Stimulated activated CD4-positive, alpha-beta T cell treated with anti-CD3 and anti-CD28 coated beads, Interleukin-4, amount 100 ng/mL, for 4 hours (primary cell): ENCODE measurements at regions not wholly inside any gene's neighbourhood (a gene's known extent, or its start where the extent isn't known, plus 50 kb on each side); places are given as distances from the start of the nearest gene placed in this dataset.

ENCODE experiments used
- DNase-seq, 2 experiments: peaks; one replicate each; pipeline ENCODE4 v3.0.0-alpha.2; 2020

DNA sequence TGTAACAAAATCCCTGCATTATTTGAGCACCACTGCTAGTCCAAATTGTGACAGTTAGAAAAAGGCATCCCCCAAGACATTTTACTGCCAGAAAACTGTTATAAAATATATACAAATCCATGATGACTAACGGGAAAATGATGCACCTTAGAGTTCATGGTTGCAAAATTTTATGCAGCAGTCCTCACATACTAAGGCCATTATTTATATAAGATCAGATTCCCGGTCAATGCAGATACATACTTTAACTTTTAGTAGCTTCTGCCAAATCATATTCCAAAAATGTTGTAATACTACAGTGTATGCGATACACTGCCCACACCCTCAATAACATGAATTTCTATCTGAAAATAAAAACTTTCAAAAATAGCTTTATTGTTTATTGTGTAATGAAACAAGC is 239.9 kb upstream of the ZNF32 start:
- DNase-seq: no peak

DNA sequence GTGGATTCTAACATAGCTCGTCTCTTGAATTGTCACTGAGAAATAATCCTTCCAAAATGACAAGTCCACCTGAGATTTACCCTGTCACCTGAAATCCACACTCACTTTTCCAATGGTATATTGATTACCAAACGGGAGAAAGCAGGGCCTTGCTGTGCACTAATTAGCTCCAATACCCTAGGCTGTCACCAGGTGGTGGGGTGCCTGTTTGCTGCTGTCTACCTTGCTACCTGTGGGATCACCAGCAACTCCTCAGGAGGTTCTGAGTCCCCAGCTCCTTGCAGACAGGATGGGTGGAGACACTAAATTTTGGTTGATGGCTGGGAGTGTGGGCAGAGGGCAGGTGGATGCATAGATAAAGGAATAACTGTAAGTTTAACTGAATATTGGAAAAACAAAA is 237.2 kb upstream of the ZNF32 start:
- no peak for DNase-seq

DNA sequence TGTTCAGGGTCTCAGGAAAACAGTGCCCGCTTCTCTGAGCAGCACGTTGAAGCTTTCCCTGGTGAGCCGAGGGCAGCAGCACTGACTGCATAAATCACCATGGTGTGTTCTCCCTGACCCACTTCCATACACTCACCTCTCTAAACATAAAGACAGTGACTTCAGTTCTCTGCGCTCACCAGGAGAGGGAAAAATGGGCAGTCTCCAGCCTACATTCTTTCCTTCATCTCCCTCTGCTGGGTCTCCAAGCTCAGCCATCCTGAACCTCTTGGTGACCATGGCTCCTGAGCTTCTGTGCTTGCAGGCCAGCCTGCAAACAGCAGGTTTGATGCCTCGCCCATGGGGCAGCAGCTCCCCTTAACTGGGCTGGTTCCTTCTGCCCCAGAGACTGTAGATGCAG is 236.6 kb upstream of the ZNF32 start:
- no peak for DNase-seq

DNA sequence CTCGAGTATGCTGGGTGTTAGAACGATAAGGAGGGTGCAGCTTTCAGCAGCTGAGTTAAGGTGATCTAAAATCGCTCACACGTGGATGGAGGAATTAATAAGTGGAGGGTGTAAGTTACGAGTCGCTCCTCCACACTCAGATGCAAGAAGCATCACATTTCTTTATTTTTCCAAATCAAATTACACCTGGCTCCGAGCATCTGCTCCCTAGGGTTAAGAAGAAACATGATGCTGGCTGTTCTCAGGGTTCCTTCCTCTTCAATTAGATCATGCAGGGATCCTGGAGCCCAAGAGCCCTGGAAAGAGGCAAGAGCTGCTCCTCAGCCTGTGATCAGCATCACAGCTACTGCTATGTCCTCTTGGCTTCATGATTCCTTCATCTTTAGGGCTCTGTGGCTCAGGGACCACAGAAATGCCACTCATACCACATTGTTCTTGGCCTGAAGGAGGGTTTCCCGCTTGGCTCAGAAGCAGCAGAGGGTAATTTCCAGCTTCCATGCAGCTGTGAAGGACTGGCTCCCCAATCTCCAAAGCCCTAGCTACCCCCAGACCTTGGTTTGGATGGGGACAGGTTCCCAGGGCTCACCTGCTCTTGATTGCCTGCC is 235.9 kb upstream of the ZNF32 start:
- DNase-seq: no peak

DNA sequence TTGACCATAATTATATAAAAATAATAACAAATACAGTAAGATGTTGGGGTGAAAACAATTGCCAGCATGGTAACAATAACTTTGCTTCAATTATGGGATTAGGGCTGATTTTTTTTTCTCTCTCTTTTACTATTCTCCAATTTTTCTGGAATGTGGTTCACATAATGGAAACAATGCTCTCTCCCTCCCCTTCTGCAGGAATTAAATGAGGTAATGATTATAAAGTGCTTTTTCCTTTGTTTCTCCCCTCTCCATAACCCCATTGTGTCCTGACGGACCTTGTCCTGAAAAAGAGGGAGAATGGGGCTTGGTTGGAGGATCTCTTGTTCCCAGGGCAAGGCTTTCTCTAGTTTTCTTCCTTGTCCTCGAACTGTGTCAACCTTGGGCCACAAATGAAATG is 234.0 kb upstream of the ZNF32 start:
- no peak for DNase-seq

DNA sequence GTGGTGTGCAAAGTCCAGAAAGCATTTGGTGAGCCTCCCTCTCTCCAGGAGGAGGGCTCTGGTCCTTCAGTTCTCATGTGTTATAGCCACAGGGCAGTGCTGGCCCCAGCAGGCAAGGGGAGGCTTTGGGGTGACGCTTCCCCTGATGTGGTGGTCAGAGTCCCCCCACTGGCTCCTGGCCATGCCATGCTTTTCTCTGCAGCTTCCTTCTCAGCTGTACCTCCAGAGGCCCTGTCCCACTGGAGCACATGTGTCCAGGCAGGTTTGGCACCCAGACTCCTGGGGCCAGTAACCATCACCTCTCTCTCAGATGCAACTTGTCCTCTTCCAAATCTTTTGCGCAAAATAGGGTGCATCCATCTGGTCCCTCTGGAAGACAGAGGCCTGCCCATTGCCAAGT is 233.0 kb upstream of the ZNF32 start:
- DNase-seq: no peak

DNA sequence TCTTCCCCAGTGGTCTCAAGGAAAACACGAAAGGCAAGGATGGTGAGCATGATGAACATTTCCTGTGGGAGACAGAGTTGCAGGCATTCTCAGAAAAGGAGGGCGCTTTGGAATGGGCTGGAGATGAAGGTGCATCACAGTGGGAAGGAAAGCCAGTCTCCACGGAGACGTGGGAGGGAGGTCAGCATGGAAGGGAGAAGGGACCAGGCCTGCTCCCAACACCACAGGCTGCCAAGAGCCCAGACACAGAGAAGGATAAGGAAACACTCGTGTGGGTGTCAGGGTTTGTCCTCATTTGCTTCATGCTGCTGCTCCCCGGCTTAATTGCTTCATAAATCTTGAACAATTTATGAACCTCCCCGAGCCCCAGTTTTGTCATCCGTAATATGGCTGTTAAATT is 231.5 kb upstream of the ZNF32 start:
- DNase-seq: no peak

DNA sequence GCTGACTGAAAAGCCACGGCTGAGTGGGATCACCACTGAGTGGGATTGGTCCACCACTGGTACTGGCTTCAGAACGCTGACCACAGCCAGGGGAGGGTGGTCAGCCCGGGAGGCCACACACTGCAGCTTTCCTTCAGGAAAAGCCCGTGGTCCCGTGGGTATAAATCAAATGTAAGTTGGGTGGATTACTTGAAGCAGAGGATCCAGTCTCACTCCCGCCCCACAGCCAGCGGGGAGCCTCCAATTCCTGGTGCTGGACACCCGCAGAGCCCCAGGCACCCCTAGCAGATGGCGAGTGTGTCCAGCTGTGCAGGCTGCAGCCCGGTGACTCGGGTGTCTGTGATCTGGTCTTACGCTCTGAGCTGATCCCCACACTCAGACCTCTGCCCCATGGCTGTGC is 231.1 kb upstream of the ZNF32 start:
- DNase-seq: no peak

DNA sequence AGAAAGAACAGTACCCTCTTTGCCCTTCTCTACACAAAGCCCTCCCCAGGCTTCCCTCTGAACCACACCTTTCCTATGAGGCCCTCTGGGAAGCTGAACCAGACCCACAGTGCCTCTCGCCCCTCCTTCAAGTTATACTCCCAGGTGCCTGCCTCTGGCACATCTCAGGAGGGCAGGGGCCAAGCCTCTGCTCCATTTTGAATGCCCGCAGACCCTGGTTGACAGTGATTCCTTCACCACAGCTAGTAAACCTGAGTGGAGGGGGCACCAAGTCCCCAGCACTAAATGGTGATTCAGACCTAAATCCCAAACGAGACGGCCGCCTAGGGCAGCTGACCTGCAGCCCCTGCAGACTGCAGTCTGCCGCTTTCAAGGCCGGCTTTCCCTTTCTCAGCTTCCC is 230.5 kb upstream of the ZNF32 start:
- DNase-seq: no peak

DNA sequence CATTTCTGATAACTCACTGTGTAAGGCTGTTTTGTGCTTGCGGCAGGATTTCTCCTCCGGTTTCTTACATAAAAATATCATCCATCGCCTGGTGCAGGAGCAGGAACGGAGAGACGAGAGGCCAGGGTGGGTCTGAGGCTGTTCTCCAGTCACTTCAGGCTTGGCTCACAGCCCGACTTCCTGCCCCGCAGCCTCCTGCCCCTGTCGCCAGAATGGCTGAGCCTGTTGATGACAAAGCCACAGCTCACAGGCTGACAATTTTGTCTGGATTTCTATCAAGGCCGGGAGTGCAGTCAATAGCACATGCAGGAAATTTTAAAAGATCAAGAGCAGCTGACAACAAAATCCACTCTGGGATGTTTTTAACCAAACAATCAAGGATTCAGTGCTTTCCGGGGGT is 229.7 kb upstream of the ZNF32 start:
- no peak for DNase-seq

DNA sequence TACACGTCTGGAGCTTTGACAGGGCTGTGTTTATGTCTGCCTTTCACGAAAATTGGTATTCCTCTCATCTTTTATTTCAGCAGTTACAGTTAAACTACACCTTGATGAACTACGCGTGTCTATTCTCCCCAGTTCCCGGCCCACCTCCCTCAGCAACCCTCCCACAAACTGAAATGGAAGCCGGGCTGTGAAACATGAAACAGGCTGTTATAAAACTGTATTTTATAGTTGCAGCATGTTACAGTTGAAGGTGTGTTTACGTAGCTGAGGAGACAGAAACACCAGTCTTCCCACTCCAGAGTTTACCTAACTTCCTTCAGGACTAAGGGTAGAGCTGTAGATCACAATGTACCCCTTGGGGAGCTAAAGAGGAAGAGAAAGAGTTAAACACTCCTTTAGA is 228.3 kb upstream of the ZNF32 start:
- DNase-seq: no peak

DNA sequence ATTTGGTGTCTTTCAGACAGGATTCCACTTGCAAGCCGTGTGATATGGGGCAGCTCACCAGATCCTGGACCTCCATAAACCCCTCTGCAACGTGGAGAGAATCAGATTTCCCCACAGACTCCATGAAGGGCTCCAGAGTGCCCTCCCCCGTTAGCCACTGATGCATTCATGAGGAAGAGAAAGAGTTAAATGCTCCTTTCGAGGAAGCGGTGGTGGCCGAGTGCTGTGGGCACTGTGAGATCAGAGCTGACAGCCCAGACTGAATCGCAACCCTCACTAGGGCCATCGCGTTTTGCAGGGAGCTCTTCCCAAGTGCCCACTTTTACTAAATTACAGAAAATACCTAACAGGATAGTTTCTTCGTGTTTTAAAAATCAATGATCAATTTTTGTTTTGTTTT is 226.3 kb upstream of the ZNF32 start:
- DNase-seq: no peak

DNA sequence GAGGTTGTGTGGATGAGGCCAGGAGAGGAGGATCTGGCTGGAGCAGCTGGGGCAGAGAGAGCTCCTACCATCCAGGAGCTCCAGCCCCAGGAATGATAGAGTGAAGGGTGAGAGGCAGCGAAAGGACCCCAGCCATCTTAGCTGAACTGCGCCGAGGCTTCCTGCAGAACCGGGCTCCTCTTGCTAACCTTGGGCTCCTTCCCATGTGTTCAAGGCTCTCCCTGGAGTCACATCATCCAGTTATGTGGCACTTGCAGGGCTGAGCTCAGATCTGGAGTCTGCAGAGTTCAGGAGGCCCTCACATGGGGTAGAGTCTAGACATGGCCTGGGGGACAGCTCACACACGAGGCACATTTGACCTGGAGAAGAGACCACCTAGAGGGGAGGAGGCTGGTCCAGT is 225.0 kb upstream of the ZNF32 start:
- no peak for DNase-seq

DNA sequence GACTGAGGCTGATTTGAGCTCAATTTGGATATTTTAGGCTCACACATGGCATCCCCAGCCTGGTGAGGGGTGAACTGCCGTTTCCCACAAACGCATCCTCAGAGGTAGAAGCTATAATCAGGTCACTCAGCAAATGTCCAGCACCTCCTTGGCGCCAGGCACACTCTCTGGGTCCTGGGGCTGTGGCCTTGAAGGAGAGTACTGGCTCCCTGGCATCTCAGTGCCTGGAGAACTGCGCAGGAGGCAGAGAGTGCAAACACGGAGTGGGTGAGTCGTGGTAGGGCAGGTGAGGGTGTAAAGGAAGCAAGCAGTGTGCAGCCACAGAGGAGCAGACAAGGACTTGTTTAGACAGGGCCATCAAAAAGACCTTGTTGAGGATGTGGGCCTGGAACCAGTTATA is 224.0 kb upstream of the ZNF32 start:
- no peak for DNase-seq

DNA sequence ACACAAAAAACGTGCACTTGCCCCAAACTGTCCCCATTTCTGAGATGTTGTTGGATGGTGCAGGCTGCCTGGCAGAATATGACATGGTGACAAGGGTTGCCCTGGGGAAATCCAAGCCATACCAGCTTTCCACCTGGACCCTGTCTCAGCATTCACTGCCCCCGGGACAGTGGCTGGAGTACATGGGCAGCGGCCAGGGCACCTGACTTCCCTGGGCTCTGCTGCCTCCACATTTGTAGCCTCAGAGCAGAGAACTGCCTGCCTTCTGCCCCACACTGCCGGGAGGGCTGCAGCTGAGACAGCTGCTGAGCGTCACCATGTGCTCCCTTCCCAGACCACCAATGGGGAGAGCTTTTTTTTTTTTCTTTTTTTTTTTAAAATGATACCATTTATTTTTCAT is 222.9 kb upstream of the ZNF32 start:
- no peak for DNase-seq

DNA sequence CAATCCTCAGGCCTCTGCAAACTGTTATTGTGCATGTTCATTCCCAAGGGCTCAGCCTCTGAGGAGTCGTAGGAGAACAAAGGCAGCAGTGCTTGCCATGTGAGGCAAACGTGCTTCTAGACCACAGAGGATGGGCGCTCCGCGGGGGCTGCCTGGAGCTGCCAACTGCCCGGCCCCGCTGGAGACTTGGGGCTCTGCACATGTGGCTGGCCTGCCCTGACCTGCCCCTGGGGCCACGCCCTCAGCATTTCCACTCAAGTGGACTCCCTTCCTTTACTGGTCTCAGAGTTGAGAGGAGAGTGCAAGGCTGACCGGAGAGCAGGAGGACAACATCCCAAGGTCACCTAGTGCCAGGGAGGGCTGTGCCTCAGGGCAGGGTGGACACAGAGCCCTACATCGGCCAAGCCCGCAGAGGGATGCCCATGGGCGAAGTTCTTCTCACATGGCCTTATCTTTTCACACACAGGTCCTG is 222.3 kb upstream of the ZNF32 start:
- no peak for DNase-seq

DNA sequence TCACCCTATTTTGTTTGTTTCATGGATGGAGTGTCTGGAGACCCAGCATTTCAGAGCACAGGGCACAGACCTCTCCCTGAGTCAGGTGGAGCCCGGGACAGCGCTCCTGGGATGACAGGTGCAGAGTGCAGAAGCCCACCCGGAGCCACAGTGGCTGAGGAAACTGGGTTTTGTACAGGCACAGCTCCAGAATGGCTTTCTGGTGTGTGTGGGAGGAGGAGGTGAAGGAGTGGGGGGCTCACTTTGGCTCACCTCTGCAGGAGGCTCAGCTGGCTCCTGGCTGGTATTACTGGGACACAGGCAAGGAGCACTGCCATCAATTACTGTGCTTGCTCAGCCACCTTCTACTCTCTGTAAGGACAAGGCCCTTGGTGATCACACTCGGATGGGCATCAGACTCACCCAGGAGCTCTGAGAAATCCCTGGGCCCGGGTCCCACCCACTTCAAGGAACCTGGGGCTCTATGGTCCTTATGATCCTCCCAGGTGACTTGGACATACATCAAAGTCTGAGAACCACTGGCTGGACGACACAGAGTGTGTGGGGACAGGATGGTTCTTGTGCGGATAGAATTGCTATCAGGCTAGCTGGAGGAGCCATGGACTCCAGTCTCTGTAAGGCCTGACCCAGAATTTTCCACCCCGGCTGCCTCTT is 221.1 kb upstream of the ZNF32 start:
- no peak for DNase-seq

DNA sequence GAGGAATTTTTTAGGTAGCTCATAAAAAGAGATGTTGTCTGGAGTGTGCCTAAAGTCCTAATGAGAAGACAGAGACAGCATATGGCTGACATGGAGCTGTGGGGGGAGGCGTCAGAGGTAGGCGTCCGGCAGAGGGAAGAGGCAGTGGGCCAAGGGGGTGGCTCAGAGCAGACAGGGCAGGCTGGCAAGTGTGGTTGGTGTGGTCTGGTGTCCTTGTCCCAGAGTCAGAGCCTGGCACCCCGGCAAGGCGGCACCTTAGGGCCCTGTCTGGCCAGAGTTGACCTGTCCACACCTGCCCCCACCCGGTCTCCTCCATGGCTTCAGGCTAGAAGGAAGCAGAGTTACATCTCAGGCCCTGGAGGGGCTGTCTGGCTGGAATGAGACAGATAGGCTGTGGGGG is 220.3 kb upstream of the ZNF32 start:
- DNase-seq: no peak

DNA sequence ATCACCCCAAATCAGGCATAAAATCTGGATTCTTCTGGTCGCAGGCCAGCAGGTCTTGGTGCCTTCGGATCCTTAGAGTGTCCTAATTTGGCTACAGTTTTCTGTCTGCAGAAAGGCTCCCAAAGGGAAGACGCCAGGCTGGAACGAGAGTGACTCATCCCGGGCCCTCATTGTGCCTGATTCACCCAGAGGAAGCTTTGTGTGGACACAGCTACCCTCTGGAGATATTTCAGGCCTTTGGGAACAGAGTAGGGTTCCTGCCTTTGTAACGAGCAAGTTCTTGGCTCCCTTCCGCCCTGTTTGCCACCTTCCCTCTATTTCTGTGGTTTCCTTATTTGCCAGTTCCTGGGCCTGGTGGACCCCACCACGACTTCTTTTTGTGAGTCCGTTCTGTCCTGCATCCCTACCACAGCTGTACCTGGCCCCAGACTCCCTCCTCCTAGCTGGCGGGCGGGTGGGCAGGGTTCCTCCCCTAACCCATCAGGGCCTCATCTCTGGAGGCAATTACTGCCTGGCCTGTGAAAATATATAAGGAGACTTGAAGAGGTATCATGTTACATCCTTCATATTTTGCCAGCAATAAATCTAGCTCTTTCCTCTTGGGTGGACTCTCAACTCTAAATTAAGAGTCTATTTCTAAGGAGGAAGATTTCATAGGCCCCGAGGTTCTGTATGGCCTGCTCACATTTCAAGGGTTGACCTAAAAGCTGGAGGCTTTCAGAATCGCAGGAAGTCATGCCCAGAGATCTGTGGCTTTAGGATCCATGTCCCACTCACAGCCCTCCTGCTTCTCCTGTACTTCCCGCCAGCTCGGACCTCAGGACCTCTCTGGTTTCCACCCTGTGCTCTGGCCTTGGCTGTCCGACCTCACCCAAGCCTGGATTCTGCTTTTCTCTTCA is 219.2 kb upstream of the ZNF32 start:
- DNase-seq: no peak

DNA sequence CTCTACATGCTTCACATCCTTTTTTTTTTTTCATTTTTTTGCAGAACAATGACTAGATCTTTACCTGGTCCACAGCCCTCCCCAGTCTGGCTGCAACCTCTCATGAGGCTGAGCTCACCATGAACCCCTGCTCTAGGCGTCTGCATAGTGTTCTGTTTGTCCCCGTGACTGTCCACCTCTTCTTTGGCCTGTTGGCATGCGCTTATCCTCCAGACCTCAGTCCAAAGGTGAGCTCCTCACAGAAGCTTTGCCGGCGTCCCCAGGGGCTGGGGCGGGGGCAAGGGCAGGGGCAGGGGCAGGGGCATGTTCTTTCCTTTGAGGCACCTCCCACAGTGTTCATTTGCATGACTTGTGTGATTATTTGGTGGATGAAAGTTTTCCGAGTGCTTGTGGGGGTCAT is 218.4 kb upstream of the ZNF32 start:
- DNase-seq: no peak

DNA sequence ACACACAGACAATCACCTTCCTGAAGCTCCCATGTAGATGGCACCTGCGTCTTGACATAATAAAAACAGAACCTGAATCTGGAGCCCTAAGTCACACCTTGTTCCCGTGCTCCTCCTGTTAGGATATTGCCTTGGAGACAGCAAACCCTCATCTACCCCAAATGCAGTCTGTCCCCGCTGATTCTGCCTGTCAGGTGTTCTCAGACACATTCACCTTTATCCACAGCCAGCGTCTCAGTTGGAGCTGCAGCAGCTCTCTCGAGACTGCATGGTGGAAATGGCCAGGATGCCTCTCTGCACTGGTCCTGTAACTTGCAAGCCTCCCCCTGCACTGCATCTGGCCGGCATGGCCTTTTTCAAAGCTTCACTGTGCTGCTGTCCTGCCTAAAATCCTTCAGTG is 218.0 kb upstream of the ZNF32 start:
- no peak for DNase-seq

DNA sequence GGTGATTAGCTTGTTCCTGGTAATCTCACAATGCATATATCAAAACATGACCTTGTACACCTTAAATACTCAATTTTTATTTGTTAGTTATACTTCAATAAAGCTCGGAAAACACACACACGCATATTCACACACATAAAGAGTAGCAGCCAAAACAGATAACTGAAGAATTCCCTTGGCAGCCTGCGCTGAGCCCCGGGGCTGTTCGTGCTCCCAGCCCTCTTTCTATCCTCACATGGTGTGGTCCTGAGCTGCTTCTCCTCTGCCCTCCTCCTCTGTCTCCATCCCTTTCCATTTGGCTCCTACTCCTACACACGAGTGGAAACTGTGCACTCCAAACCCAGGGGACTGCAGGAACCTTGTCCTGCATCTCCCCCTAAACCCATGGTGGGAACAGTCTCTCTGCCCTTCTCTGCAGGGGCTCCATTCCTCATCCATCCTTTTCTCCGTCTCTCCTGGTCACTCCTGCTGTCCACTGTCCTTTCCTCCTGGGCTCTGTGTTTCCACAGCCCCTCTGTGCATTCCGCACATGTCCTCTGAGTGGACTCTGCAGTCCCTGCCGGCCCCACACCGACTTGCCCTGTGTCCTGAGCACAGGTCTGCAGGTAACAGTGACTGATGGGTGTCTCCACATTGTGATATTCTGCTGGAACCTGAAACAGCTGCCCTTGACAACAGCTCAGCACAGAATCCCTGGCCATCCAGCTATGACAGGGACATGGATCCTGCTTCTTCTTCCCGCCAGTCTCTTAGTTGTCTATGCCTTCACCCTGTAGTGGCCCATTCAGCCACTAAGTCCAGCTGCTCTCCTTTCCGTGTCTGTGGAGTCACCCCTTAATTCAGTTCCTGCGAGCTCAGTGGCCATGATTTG is 216.8 kb upstream of the ZNF32 start:
- DNase-seq: no peak

DNA sequence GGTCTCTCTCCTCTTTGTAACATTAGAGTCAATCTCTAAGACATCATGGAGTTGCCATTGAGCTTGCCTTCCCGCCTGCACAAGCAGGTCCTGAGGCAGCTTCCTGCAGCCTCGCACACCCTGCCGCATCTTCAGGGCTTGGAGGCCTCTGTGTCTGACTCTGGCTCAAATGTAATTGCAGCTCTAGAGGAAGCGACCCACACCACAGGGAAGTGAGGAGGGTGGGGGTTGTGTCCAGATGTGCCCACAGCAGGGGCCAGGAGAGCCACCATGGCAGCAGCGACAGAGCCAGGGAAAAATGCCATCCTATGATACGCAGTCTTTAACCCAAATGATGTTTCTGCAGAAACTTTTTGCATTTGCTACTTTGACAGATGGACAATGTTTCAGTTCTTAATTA is 216.0 kb upstream of the ZNF32 start:
- no peak for DNase-seq
